H54 (cell line): ENCODE measurements at regions not wholly inside any gene's neighbourhood (a gene's known extent, or its start where the extent isn't known, plus 50 kb on each side); places are given as distances from the start of the nearest gene placed in this dataset.
"Not testable (repeated sequence)": the region's sequence is repeated elsewhere in the genome, so short reads cannot be mapped to it uniquely, and the experiment has no call there.

Source experiments
- DNase-seq: peaks from one replicate; pipeline ENCODE4 v3.0.0; 2011; ENCODE audit warnings: low spot score, mixed read lengths; ENCODE audit not compliant: insufficient read length
- FAIRE-seq: peaks from 3 replicates; lab custom pipeline; 2011; peaks lifted over from hg19 to GRCh38; lab: Jason Lieb, UNC
- POLR2A ChIP-seq: IDR thresholded peaks from 2 replicates; pipeline ENCODE4 v1.6.1; 2011; ENCODE audit warnings: low read depth, mild to moderate bottlenecking, low read length

DNA sequence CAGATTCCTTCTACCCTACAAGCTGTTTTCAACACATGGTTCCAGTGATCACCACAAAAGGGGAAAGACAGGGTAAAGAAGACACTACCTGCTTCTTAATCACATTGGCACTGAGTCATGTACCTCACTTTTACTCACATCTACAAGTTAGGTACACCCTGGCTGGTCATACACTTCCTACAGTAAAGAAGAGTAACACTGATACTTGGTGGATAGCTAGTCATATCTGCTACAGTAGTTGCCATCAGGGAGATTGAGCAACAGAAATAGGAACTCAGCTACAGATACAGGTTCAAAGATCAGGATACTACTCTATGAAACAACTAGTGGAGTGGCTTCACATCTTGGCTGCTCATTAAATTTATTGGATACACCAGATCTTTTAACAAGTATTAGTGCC is 105.4 kb upstream of the DIAPH2 start:
- no peak for TF ChIP-seq POLR2A
- no peak for FAIRE-seq
- no peak for DNase-seq

DNA sequence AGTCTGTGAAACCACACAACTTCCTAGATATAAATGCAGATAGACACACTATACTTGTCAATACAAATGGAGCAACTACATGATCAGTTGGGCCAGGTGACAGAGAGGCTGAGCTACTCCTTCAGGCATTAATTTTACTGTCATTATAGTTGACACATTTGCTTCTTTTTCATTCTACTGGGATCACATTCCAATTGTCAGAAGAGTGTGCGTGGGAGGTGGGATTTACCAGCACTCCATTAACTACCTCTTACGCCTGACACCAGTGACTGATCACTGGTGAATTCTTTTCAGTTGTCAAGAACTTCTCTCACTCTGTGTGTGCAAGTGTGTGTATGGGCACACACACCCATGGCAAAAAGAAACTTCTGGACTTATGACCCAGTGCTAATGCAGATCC is 94.2 kb upstream of the DIAPH2 start:
- DNase-seq (no peak), FAIRE-seq (no peak)
- no peak for TF ChIP-seq POLR2A

DNA sequence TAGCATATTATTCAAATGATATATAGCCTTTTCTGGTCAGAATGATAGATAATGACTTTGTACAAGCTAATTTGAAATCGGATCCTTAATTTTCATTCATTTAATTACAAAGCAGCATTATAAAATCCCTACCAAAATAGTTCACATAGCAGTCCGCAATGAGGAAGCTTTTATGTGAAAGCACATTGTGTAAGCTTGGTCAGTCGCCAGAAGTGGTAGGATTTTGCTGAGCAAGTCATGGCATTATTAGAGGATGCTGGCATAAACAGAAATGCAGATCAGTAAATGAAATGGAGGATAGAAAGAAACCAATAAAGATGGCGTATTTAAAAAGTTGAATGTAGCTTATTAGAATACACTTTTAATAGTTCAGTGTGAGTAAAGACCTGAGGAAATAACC is 93.2 kb upstream of the DIAPH2 start:
- no peak for TF ChIP-seq POLR2A
- FAIRE-seq (no peak), DNase-seq (no peak)

GRCh38 chrX:96597847-96598246 is 86.8 kb upstream of the DIAPH2 start:
- DNase-seq, FAIRE-seq: not testable (repeated sequence)

GRCh38 chrX:96611619-96612362 is 72.9 kb upstream of the DIAPH2 start:
- FAIRE-seq (no peak), DNase-seq (no peak)
- TF ChIP-seq POLR2A: no peak

DNA sequence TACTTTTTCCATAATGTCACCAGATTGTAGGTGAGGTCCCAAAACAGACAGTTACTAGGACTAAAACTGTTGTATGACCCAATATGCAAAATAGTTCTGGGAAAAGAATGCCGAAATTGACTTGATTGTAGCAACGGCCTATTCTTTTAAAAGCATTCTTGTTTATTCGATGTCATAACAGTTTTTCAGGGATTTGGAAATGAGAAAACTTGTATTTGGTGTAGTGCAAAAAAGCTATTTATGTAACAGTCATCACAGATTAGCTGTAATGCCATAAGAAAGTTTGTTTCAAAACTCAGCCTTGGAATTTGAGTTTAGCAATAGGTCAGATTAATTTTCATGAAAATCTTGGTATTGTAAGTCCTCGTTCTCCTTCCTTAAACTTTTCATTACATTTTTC is 69.2 kb upstream of the DIAPH2 start:
- TF ChIP-seq POLR2A: no peak
- no peak for DNase-seq
- FAIRE-seq: no peak

DNA sequence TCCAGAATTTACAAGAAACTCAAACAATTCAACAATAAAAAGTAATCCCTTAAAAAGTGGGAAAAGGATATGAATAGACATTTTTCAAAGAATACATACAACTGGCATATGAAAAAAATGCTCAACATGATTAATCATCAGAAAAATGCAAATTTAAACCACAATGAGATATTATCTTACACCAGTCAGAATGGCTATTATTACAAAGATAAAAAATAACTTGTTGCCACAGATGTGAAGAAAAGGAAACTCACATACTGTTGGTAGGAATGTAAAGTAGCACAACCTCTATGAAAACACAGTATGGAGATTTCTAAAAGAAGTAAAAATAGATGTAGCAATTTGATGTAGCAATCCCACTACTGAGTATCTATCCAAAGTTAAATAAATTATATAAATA is 65.1 kb upstream of the DIAPH2 start:
- TF ChIP-seq POLR2A: no peak
- DNase-seq (no peak), FAIRE-seq (no peak)

GRCh38 chrX:96621811-96622210 is 62.8 kb upstream of the DIAPH2 start:
- DNase-seq (no peak), FAIRE-seq (no peak)
- TF ChIP-seq POLR2A: no peak
